Sigmoid colon (tissue), 4 donors: ENCODE measurements at regions not wholly inside any gene's neighbourhood (a gene's known extent, or its start where the extent isn't known, plus 50 kb on each side); places are given as distances from the start of the nearest gene placed in this dataset.

Experiments used
- EP300 ChIP-seq, 4 donors: sonication (generic); formaldehyde crosslinking; IDR thresholded peaks; one replicate each; pipeline ENCODE4 v1.6.1; 2017; ENCODE audit warnings: antibody characterized with exemption in 4 of 4
- POLR2A ChIP-seq, 2 donors: fragments of 450-650 bp; IDR thresholded peaks; one replicate each; pipeline ENCODE4 v1.6.1; 2016; ENCODE audit warnings: antibody characterized with exemption in 2 of 2, mild to moderate bottlenecking in 2 of 2, moderate library complexity in 2 of 2
- POLR2AphosphoS5 ChIP-seq, 4 donors: sonication (generic); formaldehyde crosslinking; IDR thresholded peaks; one replicate each; pipeline ENCODE4 v1.6.1; 2017; ENCODE audit warnings: antibody characterized with exemption in 4 of 4
- TF ChIP-seq, protein P1 (sequence below), 4 experiments: fragments of 450-650 bp in 3 of 4; fragments of 200-600 bp in 1 of 4; IDR thresholded peaks; one replicate each; pipeline ENCODE4 v1.5.1; 2016 to 2019; ENCODE audit warnings: antibody characterized with exemption in 4 of 4, mild to moderate bottlenecking in 3 of 4, moderate library complexity in 2 of 4

DNA sequence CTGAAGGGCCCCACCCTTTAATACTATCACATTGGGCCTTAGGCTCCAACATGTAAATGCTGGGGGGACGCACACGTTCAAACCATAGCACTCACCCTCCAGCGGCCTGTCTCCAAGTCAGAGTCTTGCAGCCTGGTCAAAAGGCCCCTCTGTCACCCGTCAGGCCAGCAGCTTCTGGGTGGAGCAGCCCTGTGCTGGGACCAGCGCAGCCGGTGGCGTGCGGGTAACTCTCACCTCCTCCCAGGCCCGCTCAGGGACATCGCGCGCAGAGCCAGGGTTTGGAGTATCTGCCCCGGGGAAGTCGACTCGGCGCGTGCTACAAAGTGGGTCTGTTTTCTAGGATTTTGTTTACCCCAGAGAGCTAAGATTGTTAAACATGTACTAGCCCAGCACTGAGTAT, 93.0 kb upstream of the COL5A1 start:
- TF ChIP-seq, protein P1, sequence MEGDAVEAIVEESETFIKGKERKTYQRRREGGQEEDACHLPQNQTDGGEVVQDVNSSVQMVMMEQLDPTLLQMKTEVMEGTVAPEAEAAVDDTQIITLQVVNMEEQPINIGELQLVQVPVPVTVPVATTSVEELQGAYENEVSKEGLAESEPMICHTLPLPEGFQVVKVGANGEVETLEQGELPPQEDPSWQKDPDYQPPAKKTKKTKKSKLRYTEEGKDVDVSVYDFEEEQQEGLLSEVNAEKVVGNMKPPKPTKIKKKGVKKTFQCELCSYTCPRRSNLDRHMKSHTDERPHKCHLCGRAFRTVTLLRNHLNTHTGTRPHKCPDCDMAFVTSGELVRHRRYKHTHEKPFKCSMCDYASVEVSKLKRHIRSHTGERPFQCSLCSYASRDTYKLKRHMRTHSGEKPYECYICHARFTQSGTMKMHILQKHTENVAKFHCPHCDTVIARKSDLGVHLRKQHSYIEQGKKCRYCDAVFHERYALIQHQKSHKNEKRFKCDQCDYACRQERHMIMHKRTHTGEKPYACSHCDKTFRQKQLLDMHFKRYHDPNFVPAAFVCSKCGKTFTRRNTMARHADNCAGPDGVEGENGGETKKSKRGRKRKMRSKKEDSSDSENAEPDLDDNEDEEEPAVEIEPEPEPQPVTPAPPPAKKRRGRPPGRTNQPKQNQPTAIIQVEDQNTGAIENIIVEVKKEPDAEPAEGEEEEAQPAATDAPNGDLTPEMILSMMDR (IDR thresholded peaks at IDR 0.05) = no peak
- TF ChIP-seq POLR2A (IDR thresholded peaks at IDR 0.05) (no peak), EP300 (IDR thresholded peaks at IDR 0.05) (no peak), POLR2AphosphoS5 (IDR thresholded peaks at IDR 0.05) (no peak)
